GM23338 (cell line): ENCODE measurements at regions not wholly inside any gene's neighbourhood (a gene's known extent, or its start where the extent isn't known, plus 50 kb on each side); places are given as distances from the start of the nearest gene placed in this dataset.

Experiments used
- ATAC-seq: fragments of 200-7000 bp; cut with Tn5 transposase; 3 replicates; pipeline ENCODE4 v1.9.1; 2020
- DNase-seq: peaks from one replicate; pipeline ENCODE4 v3.0.0-alpha.2; 2015; ENCODE audit warnings: low spot score
- H2AFZ ChIP-seq: fragments of 200-600 bp; sonication (generic); 2 replicates; pipeline ENCODE4 v1.8.0; 2016; ENCODE audit warnings: antibody characterized with exemption, mild to moderate bottlenecking, moderate library complexity
- H3F3A ChIP-seq: fragments of 200-600 bp; sonication (generic); replicated peaks from 2 replicates; pipeline ENCODE4 v1.8.0; 2017; ENCODE audit warnings: antibody characterized with exemption, mixed run types, low read depth
- H3K27ac ChIP-seq: fragments of 200-600 bp; sonication (generic); 2 replicates; pipeline ENCODE4 v1.6.1; 2016; ENCODE audit warnings: low read depth
- H3K27me3 ChIP-seq: fragments of 200-600 bp; sonication (generic); 2 replicates; pipeline ENCODE4 v1.8.0; 2016; ENCODE audit warnings: mild to moderate bottlenecking, mixed run types, moderate library complexity; ENCODE audit not compliant: insufficient read depth
- H3K36me3 ChIP-seq: fragments of 200-600 bp; sonication (generic); 2 replicates; pipeline ENCODE4 v1.8.0; 2016; ENCODE audit warnings: mild to moderate bottlenecking; ENCODE audit not compliant: insufficient read depth
- H3K4me1 ChIP-seq: fragments of 200-600 bp; sonication (generic); 2 replicates; pipeline ENCODE4 v1.8.0; 2016; ENCODE audit warnings: mild to moderate bottlenecking, moderate library complexity; ENCODE audit not compliant: insufficient read depth
- H3K4me2 ChIP-seq: fragments of 200-600 bp; sonication (generic); 2 replicates; pipeline ENCODE4 v1.7.1; 2017; ENCODE audit warnings: mixed run types
- H3K4me3 ChIP-seq: fragments of 200-600 bp; sonication (generic); 2 replicates; pipeline ENCODE4 v1.6.1; 2016; ENCODE audit warnings: mixed run types
- H3K79me2 ChIP-seq: fragments of 200-600 bp; sonication (generic); replicated peaks from 2 replicates; pipeline ENCODE4 v1.8.0; 2017; ENCODE audit warnings: mild to moderate bottlenecking; ENCODE audit not compliant: insufficient read depth
- H3K9me2 ChIP-seq: fragments of 200-600 bp; sonication (generic); 2 replicates; pipeline ENCODE4 v1.8.0; 2017; ENCODE audit not compliant: insufficient read depth
- H4K20me1 ChIP-seq: fragments of 200-600 bp; sonication (generic); replicated peaks from 2 replicates; pipeline ENCODE4 v1.8.0; 2017; ENCODE audit warnings: mild to moderate bottlenecking; ENCODE audit not compliant: insufficient read depth
- H3K27ac Mint-ChIP-seq: 2 replicates; pipeline ENCODE4 v1.8.0; 2020; ENCODE audit warnings: inconsistent platforms, mild to moderate bottlenecking, moderate library complexity, mixed read lengths
- H3K27me3 Mint-ChIP-seq: 3 replicates; pipeline ENCODE4 v1.8.0; 2022; ENCODE audit warnings: low read depth, mild to moderate bottlenecking, moderate library complexity, mixed read lengths, inconsistent platforms; ENCODE audit not compliant: insufficient read depth, poor library complexity
- H3K36me3 Mint-ChIP-seq: 3 replicates; pipeline ENCODE4 v1.8.0; 2021; ENCODE audit warnings: low read depth, mild to moderate bottlenecking, inconsistent platforms, moderate library complexity, mixed read lengths
- H3K4me1 Mint-ChIP-seq: 3 replicates; pipeline ENCODE4 v1.8.0; 2020; ENCODE audit warnings: mild to moderate bottlenecking, inconsistent platforms, mixed read lengths
- H3K4me3 Mint-ChIP-seq: 3 replicates; pipeline ENCODE4 v1.8.0; 2021; ENCODE audit warnings: moderate library complexity, mild to moderate bottlenecking, inconsistent platforms, mixed read lengths
- H3K9me3 Mint-ChIP-seq: 3 replicates; pipeline ENCODE4 v1.8.0; 2020; ENCODE audit warnings: moderate library complexity, mild to moderate bottlenecking, inconsistent platforms, mixed read lengths
- CREB1 ChIP-seq: fragments of 250-450 bp; sonication (Bioruptor Pico); IDR thresholded peaks from 2 replicates; pipeline ENCODE4 v1.5.0; 2020; ENCODE audit warnings: low read depth, mild to moderate bottlenecking, moderate library complexity
- POLR2AphosphoS5 ChIP-seq: IDR thresholded peaks from 2 replicates; pipeline ENCODE4 v1.6.1; 2016; ENCODE audit warnings: antibody characterized with exemption, low read depth
- ZNF114 ChIP-seq: fragments of 250-450 bp; sonication (Bioruptor Pico); IDR thresholded peaks from 2 replicates; pipeline ENCODE4 v1.5.0; 2020; ENCODE audit warnings: mild to moderate bottlenecking, moderate library complexity
- TF ChIP-seq, protein P1 (sequence below): IDR thresholded peaks from 2 replicates; pipeline ENCODE4 v1.6.1; 2016; ENCODE audit warnings: antibody characterized with exemption
- TF ChIP-seq, protein P2 (sequence below): IDR thresholded peaks from one replicate; pipeline ENCODE4 v1.6.1; 2018; ENCODE audit warnings: antibody characterized with exemption; ENCODE audit not compliant: unreplicated experiment
- TF ChIP-seq, protein P3 (sequence below): fragments of 250-450 bp; sonication (Bioruptor Pico); IDR thresholded peaks from 2 replicates; pipeline ENCODE4 v1.5.0; 2020; ENCODE audit warnings: mild to moderate bottlenecking, moderate library complexity

DNA sequence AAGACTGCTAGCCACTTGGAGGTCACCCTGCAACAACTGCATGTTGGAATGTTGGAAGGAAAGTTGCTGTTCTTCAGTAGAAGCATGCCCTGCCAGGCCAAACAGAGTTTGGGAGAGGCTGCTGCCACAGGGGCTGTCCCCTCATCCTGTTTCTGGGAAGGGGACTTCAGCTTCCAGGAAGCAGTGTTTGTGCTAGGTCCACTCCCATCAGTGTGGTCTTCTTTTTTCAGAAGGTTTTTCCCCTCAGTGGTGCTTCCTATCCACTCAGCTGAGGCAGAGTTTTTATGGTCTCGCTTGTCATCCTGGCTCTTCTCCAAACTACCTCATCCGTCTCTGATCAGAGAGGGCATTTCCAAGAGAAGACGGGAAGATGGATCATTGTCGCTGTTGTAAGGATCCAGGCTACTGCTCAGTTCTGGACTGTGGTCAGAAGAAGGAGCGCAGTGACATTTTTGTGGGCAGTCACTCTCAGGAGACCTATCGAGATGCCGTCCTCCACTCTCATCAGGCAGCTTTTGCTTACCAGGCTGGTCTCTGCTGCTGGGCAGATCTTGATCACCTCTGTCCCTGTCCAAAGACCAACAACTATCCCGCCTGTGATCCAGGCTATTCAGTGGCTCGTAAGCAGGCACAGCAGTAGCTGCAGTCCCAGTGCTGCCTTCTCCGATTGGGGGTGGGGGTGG, 97.8 kb upstream of the C5orf63 start (continued):
- TF ChIP-seq, protein P1, sequence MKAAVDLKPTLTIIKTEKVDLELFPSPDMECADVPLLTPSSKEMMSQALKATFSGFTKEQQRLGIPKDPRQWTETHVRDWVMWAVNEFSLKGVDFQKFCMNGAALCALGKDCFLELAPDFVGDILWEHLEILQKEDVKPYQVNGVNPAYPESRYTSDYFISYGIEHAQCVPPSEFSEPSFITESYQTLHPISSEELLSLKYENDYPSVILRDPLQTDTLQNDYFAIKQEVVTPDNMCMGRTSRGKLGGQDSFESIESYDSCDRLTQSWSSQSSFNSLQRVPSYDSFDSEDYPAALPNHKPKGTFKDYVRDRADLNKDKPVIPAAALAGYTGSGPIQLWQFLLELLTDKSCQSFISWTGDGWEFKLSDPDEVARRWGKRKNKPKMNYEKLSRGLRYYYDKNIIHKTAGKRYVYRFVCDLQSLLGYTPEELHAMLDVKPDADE, result no peak
- no peak for TF ChIP-seq POLR2AphosphoS5
- TF ChIP-seq ZNF114 (CRISPR knock-in tag), result no peak
- TF ChIP-seq, protein P2, sequence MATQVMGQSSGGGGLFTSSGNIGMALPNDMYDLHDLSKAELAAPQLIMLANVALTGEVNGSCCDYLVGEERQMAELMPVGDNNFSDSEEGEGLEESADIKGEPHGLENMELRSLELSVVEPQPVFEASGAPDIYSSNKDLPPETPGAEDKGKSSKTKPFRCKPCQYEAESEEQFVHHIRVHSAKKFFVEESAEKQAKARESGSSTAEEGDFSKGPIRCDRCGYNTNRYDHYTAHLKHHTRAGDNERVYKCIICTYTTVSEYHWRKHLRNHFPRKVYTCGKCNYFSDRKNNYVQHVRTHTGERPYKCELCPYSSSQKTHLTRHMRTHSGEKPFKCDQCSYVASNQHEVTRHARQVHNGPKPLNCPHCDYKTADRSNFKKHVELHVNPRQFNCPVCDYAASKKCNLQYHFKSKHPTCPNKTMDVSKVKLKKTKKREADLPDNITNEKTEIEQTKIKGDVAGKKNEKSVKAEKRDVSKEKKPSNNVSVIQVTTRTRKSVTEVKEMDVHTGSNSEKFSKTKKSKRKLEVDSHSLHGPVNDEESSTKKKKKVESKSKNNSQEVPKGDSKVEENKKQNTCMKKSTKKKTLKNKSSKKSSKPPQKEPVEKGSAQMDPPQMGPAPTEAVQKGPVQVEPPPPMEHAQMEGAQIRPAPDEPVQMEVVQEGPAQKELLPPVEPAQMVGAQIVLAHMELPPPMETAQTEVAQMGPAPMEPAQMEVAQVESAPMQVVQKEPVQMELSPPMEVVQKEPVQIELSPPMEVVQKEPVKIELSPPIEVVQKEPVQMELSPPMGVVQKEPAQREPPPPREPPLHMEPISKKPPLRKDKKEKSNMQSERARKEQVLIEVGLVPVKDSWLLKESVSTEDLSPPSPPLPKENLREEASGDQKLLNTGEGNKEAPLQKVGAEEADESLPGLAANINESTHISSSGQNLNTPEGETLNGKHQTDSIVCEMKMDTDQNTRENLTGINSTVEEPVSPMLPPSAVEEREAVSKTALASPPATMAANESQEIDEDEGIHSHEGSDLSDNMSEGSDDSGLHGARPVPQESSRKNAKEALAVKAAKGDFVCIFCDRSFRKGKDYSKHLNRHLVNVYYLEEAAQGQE, result no peak

DNA sequence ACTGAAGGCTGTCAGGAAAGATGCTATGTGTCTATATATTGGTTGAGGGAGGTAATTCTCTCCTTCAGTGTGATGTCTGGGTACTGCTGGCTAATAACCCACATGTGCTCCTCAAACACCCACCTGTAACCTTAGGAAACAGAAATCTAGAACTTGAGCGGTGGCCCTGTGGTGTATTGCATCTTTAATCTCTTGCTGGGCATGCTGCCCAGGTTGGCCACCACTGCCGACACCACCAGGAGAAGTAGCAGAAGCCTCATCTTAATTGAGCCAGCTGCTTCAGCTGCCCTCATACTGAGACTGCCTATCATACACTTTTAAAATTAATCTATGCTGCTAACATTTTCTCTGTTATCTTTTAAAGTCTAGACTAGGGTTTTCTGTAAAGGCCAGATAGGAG, 103.5 kb upstream of the C5orf63 start:
- no peak for ATAC-seq

More for the DNA sequence above, 103.5 kb upstream of the C5orf63 start:
- H3K4me1 ChIP-seq, result no peaks in the 10 kb centered on the region
- no peaks in the 10 kb centered on the region for H3K9me2 ChIP-seq
- no peak overlapping the region for H3K27ac ChIP-seq
- H3F3A ChIP-seq, result no peaks in the 10 kb centered on the region
- H3K4me3 ChIP-seq, result no peak overlapping the region
- no peak overlapping the region for H3K4me2 ChIP-seq
- Mint-ChIP-seq H3K27ac (no peak overlapping the region), H3K36me3 (peaks cover 4% of the 10 kb centered on the region; the same call in 2 of the 3 replicates), H3K4me3 (no peak overlapping the region), H3K9me3 (peaks cover 13% of the 10 kb centered on the region; the same call in 2 of the 3 replicates), H3K4me1 (peaks cover 2% of the 10 kb centered on the region; the same call in 1 of the 3 replicates), H3K27me3 (no peaks in the 10 kb centered on the region)
- no peaks in the 10 kb centered on the region for H3K36me3 ChIP-seq
- no peaks in the 10 kb centered on the region for H3K79me2 ChIP-seq
- no peaks in the 10 kb centered on the region for H4K20me1 ChIP-seq
- H3K27me3 ChIP-seq, result no peaks in the 10 kb centered on the region
- H2AFZ ChIP-seq, result no peak overlapping the region
- DNase-seq, result no peak
- no peak for TF ChIP-seq CREB1 (CRISPR knock-in tag)
- TF ChIP-seq, protein P1, result no peak
- TF ChIP-seq, protein P3, sequence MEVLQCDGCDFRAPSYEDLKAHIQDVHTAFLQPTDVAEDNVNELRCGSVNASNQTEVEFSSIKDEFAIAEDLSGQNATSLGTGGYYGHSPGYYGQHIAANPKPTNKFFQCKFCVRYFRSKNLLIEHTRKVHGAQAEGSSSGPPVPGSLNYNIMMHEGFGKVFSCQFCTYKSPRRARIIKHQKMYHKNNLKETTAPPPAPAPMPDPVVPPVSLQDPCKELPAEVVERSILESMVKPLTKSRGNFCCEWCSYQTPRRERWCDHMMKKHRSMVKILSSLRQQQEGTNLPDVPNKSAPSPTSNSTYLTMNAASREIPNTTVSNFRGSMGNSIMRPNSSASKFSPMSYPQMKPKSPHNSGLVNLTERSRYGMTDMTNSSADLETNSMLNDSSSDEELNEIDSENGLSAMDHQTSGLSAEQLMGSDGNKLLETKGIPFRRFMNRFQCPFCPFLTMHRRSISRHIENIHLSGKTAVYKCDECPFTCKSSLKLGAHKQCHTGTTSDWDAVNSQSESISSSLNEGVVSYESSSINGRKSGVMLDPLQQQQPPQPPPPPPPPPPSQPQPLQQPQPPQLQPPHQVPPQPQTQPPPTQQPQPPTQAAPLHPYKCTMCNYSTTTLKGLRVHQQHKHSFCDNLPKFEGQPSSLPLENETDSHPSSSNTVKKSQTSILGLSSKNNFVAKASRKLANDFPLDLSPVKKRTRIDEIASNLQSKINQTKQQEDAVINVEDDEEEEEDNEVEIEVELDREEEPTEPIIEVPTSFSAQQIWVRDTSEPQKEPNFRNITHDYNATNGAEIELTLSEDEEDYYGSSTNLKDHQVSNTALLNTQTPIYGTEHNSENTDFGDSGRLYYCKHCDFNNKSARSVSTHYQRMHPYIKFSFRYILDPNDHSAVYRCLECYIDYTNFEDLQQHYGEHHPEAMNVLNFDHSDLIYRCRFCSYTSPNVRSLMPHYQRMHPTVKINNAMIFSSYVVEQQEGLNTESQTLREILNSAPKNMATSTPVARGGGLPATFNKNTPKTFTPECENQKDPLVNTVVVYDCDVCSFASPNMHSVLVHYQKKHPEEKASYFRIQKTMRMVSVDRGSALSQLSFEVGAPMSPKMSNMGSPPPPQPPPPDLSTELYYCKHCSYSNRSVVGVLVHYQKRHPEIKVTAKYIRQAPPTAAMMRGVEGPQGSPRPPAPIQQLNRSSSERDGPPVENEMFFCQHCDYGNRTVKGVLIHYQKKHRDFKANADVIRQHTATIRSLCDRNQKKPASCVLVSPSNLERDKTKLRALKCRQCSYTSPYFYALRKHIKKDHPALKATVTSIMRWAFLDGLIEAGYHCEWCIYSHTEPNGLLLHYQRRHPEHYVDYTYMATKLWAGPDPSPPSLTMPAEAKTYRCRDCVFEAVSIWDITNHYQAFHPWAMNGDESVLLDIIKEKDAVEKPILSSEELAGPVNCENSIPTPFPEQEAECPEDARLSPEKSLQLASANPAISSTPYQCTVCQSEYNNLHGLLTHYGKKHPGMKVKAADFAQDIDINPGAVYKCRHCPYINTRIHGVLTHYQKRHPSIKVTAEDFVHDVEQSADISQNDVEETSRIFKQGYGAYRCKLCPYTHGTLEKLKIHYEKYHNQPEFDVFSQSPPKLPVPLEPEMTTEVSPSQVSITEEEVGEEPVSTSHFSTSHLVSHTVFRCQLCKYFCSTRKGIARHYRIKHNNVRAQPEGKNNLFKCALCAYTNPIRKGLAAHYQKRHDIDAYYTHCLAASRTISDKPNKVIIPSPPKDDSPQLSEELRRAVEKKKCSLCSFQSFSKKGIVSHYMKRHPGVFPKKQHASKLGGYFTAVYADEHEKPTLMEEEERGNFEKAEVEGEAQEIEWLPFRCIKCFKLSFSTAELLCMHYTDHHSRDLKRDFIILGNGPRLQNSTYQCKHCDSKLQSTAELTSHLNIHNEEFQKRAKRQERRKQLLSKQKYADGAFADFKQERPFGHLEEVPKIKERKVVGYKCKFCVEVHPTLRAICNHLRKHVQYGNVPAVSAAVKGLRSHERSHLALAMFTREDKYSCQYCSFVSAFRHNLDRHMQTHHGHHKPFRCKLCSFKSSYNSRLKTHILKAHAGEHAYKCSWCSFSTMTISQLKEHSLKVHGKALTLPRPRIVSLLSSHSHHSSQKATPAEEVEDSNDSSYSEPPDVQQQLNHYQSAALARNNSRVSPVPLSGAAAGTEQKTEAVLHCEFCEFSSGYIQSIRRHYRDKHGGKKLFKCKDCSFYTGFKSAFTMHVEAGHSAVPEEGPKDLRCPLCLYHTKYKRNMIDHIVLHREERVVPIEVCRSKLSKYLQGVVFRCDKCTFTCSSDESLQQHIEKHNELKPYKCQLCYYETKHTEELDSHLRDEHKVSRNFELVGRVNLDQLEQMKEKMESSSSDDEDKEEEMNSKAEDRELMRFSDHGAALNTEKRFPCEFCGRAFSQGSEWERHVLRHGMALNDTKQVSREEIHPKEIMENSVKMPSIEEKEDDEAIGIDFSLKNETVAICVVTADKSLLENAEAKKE, result no peak
